ENCODE measurements at regions not wholly inside any gene's neighbourhood (a gene's known extent, or its start where the extent isn't known, plus 50 kb on each side); places are given as distances from the start of the nearest gene placed in this dataset.

- POLR2A ChIA-PET, result no interaction called here
- CTCF ChIA-PET (ENCODE audit: low intra/inter-chr PET ratio, low total read pairs), result no interaction called here
- DNase-seq (ENCODE audit: low spot score), result no peak
- intact Hi-C loops (cut with micrococcal nuclease; ENCODE audit: unreplicated experiment) (no loop called here), in situ Hi-C loops (cut with HindIII; ENCODE audit: extremely low pct_ligation_motif_present, low pct_unique_long_range_greater_than_20kb) (no loop called here)
- H3K36me3 ChIP-seq (replicated peaks in 1 of 2; ENCODE audit: control insufficient read depth in 1 of 2, insufficient read depth in 2 of 2, low read length in 2 of 2), result no peaks in the 10 kb centered on the region
- no peak for ATAC-seq
- no peak for FAIRE-seq
- no peak overlapping the region for H3K9ac ChIP-seq (ENCODE audit: insufficient read depth, low read depth, low read length)
- no peak overlapping the region for H2AFZ ChIP-seq (ENCODE audit: low read length)
- no peak overlapping the region for H3K4me3 ChIP-seq (replicated peaks in 1 of 3; ENCODE audit: insufficient read depth in 1 of 3, low read depth in 2 of 3, low read length in 3 of 3)
- H3K79me2 ChIP-seq (ENCODE audit: insufficient read depth, low read length), result no peaks in the 10 kb centered on the region
- H4K20me1 ChIP-seq (ENCODE audit: insufficient read depth, low read length), result no peaks in the 10 kb centered on the region
- no TSS peak for BruUV-seq (replicated peaks)
- H3K9me3 ChIP-seq (ENCODE audit: low read length), result no peaks in the 10 kb centered on the region
- H3K4me1 ChIP-seq (ENCODE audit: insufficient read depth, low read length), result no peaks in the 10 kb centered on the region
- WGBS (ENCODE audit: low lambda C conversion rate), result 62% methylated on average over 19 of the region's 20 CpGs
- H3K27ac ChIP-seq (ENCODE audit: extremely low read length, insufficient read depth, low read length), result no peak overlapping the region
- H3K4me2 ChIP-seq (ENCODE audit: low read depth, low read length), result no peak overlapping the region
- no peak for TF ChIP-seq ZNF629 (CRISPR knock-in tag; conservative IDR thresholded peaks at IDR 0.05)
- TF ChIP-seq ZNF343 (CRISPR knock-in tag; IDR thresholded peaks at IDR 0.05), result no peak
- no peak for TF ChIP-seq KDM5B (CRISPR knock-in tag; IDR thresholded peaks at IDR 0.05; ENCODE audit: borderline replicate concordance)
- TF ChIP-seq MTF2 (CRISPR knock-in tag; IDR thresholded peaks at IDR 0.05; ENCODE audit: borderline replicate concordance), result no peak
- TF ChIP-seq, protein P1, sequence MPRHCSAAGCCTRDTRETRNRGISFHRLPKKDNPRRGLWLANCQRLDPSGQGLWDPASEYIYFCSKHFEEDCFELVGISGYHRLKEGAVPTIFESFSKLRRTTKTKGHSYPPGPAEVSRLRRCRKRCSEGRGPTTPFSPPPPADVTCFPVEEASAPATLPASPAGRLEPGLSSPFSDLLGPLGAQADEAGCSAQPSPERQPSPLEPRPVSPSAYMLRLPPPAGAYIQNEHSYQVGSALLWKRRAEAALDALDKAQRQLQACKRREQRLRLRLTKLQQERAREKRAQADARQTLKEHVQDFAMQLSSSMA (CRISPR knock-in tag; IDR thresholded peaks at IDR 0.05), result no peak
- TF ChIP-seq NR1H2 (CRISPR knock-in tag; IDR thresholded peaks at IDR 0.05; ENCODE audit: borderline replicate concordance, low read depth), result no peak
- no peak for TF ChIP-seq SUZ12 (IDR thresholded peaks at IDR 0.05; ENCODE audit: low read depth, low read length)
- no peak for TF ChIP-seq ZNF251 (CRISPR knock-in tag; IDR thresholded peaks at IDR 0.05)
- no peak for TF ChIP-seq HOXA7 (CRISPR knock-in tag; IDR thresholded peaks at IDR 0.05)
- TF ChIP-seq RNF219 (CRISPR knock-in tag; IDR thresholded peaks at IDR 0.05), result no peak
- TF ChIP-seq CAMTA2 (CRISPR knock-in tag; IDR thresholded peaks at IDR 0.05; ENCODE audit: borderline replicate concordance), result no peak
- TF ChIP-seq, protein P2, sequence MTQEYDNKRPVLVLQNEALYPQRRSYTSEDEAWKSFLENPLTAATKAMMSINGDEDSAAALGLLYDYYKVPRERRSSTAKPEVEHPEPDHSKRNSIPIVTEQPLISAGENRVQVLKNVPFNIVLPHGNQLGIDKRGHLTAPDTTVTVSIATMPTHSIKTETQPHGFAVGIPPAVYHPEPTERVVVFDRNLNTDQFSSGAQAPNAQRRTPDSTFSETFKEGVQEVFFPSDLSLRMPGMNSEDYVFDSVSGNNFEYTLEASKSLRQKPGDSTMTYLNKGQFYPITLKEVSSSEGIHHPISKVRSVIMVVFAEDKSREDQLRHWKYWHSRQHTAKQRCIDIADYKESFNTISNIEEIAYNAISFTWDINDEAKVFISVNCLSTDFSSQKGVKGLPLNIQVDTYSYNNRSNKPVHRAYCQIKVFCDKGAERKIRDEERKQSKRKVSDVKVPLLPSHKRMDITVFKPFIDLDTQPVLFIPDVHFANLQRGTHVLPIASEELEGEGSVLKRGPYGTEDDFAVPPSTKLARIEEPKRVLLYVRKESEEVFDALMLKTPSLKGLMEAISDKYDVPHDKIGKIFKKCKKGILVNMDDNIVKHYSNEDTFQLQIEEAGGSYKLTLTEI (CRISPR knock-in tag; conservative IDR thresholded peaks at IDR 0.05), result no peak
- peaks cover 3 to 47% of the 10 kb centered on the region in 2 experiments; a peak in 3 of 5 replicates for H3K27me3 ChIP-seq (ENCODE audit: control insufficient read depth in 1 of 2, insufficient read depth in 2 of 2, low read length in 2 of 2)
These were observed 186.9 kb upstream of the SALL3 start for GRCh38 chr18:78792736-78793135.

All from HepG2 (cell line).